Activated CD4-positive, CD25-positive, alpha-beta regulatory T cell (primary cell): ENCODE measurements at regions not wholly inside any gene's neighbourhood (a gene's known extent, or its start where the extent isn't known, plus 50 kb on each side); places are given as distances from the start of the nearest gene placed in this dataset.

ENCODE experiments used
- DNase-seq, 4 experiments: peaks; one replicate each; lab custom pipeline; 2025; lab: John Stamatoyannopoulos, UW

DNA sequence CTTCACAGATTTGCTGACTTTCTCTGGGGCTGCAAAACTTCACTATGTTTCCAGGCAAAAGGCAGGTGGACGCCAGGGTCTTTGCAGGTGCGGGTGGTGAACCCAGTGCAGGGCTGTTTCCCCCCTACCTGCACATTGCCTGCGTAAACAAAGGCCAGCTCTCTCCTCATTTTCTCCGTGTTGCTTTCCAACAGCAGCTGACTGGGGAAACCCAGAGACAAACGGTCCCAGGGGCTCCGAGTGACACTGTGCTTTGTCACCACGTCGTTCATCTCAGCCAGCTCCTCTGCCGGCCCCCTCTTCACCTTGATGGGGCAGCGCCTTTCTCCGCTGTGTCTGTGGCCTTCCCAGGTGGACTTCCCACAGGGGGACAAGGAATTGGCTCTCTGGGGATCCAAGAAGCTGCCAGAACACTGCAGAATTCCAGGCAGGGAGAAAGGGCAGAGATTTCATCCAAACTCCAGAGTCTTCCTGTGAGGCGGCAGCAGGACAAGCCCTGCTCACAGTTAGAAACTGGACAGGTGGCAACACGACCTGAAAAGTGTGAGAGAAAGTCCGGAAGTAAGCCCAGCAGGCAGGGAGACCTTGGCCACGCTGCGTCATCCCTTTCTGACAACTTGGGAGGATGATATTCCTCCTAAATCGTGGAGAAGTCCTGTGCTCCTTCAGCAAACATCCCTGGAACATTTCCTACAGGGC, 1493.7 kb downstream of the TBC1D22A start:
- DNase-seq: no peak

DNA sequence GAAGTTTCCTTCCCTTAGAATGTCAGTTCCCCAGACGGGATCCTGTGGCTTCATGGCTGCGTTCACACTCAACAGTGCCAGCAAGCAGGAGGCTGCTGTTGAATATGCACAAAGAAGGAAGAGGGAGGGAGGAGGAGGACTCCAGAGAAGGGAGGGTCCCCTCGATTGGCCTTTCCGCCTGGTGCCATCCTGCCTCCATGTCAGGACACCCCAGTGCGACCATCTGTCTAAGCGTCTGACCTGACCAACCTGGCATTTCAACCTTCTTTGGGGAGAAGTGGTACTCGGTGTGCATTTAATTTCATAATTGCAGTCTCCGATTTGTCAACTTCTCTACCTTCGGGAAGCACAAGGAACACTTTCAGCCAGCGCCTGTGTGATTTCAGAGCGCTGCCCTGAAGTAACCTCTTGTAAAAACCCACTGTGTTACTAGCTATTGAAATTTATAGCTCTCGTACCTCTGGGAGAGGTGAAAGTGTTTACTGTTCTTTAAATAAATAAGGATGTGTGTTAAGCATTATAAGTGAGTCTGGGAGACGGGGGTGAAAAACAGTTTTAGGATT, 1491.9 kb downstream of the TBC1D22A start:
- DNase-seq: no peak

DNA sequence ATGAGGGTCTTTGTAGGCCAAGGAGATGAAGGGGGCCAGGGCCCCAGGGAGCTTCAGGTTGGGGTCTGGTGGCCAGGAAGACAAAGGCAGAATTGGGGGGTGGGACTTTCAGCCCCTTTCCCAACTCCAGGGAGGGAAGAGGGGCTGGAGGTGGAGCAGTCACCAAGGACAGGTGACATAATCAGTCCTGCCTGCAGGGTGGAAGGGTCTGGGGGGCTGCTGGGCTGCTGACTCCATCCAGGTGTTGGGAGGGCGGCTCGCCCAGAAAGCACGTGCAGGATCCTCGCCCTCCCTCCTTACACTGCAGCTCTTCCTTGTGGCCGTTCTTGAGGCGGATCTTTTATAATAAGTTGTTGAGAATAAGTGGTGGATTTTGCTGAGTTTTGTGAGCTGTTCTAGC, 1491.1 kb downstream of the TBC1D22A start:
- DNase-seq: no peak

DNA sequence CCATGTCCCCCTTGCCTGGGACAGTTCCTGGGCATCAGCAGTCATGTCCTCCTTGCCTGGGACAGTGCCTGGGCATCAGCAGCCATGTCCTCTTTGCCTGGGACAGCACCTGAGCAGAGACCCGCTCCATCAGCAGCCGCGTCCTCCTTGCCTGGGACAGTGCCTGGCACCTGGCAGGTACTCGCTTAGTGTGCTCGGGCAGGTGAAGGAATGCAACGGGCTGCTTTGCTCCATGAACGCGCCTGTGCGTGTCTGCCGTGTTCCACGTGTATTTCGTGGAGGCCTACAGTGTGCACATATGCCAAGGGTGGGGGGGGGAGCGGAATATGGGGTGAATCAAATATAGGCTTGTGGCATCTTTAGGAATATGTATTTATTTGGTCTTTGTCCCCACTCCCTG, 1490.7 kb downstream of the TBC1D22A start:
- no peak for DNase-seq

GRCh38 chr22:48251629-48252028, 1489.2 kb downstream of the TBC1D22A start:
- DNase-seq: no peak

DNA sequence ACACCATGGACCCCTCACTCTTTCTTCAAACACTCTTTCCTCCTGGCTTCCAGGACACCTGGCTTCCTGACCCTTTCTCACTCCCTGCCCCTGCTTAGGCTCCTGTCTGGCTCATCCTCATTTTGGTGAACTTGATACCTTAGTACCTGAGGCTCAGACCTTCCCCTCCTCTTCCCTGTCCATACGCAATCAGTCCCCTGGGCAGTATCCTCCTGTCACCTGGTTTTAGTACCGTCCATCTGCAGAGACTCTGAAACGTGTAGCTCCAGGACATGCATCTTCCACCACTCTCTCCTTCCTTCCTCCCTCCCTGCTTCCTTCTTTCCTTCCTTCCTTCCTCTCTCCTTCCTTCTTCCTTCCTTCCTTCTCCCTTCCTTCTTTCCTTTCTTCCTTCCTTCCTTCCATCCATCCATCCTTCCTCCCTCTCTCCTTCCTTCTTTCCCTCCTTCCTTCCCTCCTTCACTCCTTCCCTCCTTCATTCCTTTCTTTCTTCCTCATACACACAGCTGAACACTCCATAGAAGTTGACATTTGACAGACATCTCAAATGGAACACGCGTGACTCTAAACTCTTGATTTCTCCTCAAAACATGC, 1488.6 kb downstream of the TBC1D22A start:
- DNase-seq: no peak

DNA sequence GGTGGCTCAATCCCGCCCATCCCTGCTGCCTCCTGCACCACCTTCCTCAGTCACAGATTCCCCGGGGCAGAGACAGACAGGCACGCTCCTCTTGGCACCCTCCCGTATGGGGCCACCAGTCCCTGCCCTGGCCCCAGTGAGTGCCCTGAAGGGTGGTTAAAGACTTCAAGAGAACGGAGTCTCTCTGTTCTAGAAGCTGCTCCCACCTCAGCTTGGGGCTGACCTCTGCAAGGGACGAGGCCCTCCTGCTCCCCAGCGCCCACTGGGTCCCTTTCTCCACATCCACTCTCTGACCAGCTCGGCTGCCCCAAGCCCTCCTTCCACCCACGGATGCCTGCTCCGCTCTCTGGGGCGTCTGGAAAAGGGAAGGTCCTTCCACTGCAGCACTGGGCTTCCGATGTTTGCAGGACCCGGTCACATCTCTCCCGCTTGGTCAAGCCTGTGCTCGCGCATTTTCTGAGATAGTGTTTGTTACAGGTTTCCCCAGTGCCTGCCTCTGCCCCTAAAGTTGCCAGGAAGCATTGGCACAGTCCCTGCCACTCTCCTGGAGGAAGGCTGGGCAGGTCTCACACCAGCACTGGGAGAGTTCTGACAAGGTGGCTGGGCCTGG, 1487.9 kb downstream of the TBC1D22A start:
- DNase-seq: no peak

DNA sequence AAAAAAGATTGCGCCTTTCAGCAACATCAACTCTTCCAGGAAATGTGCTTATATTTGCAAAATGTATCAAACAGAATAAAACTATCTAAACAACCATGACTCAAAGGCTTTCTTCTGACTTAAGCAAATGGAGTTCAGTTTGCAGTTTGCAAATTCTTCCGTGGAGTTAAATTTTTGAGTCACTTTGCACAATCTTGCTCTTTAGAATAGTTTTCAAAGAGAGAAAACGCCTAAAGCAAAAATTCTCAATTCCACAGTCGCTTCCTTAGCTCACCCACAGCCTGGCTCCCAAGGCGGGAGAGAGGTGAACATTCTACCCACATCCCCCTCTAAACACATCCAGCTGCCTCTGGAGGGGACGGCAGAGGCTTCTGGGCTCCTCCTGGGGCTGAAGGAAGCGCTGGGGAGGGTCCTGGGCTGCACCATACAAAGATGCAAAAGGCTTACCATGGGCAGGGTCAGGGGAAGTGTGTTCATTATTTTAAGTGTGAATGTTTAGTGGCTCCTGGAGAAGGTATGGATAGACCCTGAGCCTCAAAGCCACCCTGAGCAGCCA, 1487.3 kb downstream of the TBC1D22A start:
- DNase-seq: no peak

DNA sequence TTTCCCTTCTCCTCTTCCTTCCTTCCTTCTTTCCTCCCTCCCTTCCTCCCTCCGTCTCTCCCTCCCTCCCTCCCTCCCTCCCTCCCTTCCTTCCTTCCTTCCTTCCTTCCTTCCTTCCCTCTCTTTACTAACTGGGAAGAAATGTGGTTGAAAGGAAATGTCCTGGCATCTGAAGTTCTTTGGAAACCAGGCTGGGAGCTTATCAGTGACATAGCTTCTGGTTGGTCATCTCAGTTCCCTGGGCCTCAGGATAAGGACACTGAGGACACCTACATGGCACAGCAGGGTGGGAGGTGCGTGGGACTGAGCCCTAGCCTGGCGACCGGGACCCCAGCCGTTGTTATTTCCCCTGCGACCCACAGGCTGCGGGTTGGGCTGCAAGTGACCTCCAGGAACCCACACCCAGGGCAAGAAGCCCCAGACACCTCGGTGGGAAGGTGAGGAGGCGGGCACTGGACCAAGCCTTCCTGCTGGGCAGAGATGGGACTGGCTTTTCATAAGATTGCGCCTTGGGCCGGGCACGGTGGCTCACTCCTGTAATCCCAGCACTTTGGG, 1486.5 kb downstream of the TBC1D22A start:
- DNase-seq: no peak

DNA sequence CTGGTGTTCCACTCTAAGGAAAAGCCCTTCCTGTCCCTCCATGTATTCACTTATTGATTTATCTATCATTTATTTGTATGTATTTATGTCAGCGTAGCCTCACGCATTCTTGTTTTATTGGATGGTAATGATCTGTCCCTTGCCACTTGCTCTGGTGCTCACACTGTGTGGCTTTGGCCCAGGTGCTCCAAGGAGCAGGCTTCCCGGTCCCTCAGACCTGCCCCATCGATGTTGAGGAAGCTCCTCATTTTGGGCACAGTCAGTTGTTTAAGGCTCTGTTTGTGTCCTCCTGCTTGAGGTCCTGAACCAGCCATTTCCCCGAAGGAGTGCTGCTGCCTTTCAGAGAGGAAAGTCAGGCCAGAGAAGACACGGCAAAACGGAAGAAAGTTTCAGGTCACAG, 1485.4 kb downstream of the TBC1D22A start:
- DNase-seq: no peak

DNA sequence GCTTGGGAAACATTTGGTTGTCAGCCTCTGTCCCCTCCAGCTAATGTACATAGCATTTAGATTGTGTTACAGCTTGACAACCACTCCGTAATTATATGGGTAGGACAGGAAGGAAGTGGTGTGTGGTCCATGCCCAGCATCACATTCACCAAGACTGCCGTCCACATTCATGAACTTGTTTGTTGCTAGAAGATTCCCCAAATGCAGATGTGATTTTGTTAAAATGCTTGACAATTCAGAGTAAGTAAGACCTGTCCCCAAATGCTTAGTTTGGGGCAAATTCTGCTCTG, 1482.7 kb downstream of the TBC1D22A start:
- DNase-seq: no peak

- DNase-seq: no peak
Observed at GRCh38 chr22:48244388-48245195, 1482.1 kb downstream of the TBC1D22A start.

DNA sequence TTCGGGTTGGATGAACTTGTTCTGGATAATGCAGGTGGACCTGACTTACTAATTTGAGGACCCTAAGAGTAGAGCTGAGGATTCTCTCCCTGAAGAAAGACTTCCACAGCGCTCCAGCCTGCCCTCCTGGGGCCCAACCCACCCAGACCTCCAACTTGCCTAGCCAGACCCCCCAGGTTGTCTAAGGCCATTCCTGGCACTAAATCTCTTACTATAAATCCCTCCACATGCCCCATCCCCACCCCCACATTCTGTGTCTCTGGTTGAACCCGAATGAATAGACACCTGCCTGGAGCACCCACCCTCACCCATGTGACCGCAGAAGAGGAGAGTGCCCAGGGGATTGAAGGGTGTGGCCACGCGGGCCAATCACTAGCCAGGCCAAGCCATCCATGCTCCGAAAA, 1480.0 kb downstream of the TBC1D22A start:
- no peak for DNase-seq

GRCh38 chr22:48241658-48242057, 1479.2 kb downstream of the TBC1D22A start:
- DNase-seq: no peak

DNA sequence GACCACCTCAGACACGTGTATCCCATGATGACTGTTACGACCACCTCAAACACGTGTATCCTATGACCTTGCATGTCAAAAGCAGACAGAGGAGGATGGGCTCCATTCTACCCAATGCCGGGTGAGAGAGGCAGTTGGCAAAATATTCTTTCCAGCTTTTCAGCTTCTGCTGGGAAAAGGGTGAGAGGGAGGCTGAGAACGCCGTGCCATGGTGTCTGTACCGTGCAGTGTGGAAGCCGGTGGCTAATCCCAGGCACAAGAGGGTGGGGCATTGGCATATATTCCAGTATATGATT, 1478.4 kb downstream of the TBC1D22A start:
- DNase-seq: no peak

DNA sequence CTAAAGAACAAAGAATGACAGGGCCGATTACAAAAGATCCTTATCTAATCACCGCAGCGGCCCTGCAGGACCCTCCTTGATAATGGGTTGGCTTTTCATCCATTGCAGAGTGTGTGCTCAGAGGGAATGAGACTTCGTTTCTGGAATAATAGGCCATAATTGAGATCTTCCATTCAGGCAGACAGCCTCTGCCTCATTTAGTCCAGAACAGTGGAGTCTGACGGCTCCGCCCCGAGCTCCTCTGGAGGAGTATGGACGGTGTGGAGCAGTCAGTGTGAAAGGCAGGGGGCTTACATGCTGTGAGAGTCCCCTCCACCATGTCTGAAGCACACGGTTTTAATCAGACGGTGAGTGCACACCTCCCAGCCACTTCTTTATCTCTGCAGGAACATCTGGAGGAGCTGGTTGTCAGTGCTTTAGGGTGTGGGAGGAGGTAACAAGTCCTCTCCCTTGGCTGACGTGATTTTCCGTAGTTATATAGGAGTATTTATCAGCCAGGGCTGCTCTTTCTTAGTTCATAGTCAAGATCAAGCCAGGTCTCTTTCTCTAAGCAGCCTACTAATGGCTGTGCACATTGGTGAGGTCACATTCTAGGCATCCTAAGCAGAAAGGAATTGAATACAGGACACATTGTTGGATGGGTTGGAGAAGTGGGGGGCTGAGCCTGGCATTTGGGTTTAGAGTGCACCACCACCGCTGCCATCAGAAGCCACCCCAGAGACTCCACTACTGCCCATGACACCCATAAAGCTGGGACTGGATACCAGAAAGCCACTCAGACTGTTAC, 1477.9 kb downstream of the TBC1D22A start:
- DNase-seq: no peak

DNA sequence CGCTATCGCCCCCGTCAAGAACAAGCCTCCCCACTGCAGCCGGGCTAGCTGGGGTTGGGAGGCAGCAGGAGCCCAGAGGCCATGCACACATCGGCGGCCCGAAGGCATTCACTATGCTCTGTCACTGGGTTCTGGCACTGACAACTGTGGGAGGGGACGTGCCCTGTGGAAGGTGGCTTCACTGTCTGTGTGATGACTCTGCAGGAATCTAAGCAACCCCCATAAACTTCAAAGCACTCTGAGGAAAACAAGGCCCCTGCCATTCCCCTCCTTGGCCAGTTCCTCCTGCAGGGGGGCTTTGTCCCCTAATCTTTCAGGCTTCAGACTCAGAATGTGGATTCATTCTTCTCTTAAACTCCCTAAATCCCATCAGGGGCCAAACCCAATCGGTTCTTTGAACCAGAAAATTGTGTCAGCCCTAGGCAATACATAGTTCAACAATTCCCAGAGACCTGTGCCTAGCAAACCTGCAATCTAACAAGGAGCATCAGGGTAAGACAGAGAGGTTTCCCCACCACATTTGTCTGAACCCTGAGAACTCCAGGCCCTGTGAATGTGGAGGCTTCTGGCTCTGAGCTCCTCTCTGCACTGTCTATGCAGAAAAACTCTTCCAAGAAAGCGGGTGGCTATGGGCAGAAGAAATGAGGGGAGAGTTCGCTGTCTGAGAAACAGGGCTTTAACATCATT, 1477.2 kb downstream of the TBC1D22A start:
- no peak for DNase-seq

DNA sequence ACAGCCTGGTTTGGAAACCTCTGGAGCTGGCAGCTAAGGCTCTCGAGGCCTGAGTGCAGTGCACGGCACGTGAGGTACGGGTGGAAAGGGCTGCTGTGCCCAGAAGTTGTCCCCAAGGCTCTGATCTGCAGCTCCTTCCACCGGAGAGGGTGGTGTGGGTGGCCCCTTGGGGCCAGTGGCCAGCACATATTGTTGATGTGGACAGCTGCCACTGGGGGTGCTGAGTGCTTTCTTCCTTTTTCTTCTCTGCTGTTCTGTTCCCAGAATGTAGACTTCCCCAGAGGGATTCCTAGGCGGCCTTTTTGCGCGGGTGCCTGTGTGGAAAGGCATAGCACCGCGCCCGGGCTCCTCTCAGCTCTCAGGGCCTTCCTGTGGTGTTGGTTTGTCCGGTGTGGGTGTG, 1476.5 kb downstream of the TBC1D22A start:
- no peak for DNase-seq

DNA sequence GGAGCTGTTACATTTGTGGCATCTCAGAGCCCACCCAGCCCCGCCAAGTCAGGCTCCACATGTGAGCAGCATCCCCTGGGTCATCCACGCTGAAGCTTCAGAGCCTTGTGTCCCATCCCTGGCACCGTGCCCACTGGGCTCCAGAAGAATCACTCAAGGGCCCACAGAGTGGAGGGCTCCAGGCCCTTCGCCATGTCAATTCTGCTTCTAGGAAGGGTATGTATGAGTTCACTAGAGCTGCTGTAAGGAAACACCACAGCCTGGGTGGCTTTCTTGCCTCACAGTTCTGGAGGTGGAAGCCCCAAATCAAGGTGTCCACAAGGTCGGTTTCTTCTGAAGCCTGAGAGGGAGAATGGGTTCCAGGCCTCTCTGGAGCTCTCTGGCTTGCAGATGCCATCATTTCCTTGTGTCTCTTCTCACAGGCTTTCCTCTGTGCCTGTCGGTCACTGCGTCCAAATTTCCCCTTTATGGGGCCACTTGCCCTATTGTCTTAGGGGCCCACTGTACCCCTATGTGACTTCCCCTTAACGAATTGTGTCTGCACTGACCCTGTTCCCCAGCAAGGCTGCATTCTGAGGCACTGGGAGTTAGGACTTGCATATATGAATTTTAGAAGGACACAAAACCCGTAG, 1476.0 kb downstream of the TBC1D22A start:
- no peak for DNase-seq
